ENCODE measurements at regions not wholly inside any gene's neighbourhood (a gene's known extent, or its start where the extent isn't known, plus 50 kb on each side); places are given as distances from the start of the nearest gene placed in this dataset.

DNA sequence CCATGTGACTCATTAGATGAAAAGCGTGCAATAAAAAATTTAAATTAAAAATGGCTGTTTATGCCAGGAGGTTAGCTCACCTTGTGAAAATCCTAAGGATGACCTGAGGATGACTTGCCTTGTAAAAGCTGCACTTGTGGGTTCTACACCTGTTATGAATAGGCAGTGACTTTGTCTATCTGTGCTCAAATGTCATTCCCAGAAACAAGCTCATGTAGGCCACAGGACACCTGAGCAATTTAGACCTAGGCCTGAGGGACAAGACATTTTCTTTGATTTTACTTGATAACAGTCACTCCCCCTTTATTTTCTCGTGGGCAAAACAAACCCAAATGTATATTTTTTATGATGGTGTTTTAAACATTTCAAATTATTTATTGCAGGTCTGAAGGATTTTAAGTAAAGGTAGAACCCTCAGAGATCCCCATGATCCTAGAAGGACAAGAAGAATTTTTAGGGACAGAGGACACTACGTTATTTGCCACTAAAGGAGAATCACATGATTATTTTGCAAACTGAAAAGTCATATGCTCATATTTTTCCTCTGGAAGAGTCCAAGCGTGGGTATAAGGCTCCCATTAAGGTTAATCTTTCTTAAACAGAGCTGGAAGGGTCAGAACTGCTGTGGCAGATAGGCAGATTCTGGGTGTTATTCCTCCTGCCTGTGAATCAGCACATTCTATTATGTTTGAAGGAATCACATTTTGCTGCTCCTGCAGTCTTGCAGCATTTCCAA lies 277.5 kb upstream of the MAN1A1 start:
- no peak for DNase-seq

DNA sequence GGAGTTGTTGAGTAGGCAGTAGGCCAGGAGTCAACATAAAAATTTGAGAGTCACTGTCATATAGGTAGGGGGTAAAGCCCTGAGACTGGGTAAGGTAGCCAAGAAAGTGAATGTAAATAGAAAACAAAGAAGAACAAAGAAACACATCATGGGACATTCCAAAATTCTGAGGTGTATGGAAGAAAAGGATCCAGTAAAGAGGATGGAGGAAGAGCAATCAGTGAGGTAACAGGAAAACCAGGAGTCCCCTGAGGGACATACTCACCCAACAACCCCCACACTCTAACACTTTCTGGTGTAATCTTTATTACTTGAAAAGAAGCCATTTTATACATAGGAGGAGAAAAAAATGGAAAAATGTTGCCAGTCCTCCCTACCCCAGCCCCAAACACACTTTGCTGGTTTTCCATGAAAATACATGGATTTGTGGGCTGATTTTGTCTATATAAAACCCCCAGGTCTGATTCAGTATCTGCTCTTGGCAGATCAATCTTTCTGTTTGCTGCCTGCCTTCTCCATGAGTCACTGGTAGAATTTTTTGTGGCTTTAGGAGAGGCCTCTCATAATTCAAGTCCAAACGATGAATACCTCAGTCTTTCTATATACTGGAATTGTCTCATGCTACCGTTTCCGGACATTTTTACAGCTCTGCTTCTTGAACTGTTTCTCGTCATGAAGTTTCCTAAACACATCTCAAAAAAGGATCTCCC lies 271.4 kb upstream of the MAN1A1 start:
- DNase-seq: no peak

GRCh38 chr6:119614138-119614537 lies 264.6 kb upstream of the MAN1A1 start:
- no peak for DNase-seq

GRCh38 chr6:119612911-119613381 lies 263.4 kb upstream of the MAN1A1 start:
- no peak for DNase-seq

DNA sequence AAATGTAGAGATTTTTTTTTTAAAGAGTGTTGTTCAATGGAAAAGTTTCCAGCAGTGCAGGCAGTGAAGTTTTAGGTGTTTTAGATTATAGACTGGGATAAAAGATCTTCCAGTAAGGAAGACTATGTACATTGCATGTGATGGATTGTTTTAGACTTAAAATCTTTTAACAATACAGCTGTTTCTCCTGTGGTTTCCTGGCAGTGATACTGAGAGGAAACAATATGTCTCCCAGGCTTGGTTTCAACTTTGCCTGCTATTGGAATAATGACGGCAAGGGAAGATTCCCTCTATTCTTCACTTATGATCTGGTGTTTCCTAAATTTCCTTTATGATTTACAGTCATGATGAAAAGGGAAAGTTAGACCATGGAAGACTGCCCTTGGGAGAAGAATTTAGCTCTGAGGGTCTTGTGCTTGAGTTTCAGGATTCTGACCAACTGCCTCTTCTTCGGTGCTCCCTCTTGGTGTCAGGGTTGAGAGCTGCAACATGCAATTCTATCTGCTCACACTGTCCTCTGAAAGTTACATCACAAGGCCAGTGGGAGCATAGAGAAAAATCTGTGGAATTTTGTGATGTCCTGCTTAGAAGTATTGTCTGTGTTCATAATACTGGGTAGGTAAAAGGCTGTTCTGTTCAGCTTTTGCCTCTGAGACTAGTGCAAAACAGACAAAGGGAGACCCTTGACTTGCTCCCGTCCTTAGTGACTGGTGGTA lies 262.8 kb upstream of the MAN1A1 start:
- DNase-seq: no peak

DNA sequence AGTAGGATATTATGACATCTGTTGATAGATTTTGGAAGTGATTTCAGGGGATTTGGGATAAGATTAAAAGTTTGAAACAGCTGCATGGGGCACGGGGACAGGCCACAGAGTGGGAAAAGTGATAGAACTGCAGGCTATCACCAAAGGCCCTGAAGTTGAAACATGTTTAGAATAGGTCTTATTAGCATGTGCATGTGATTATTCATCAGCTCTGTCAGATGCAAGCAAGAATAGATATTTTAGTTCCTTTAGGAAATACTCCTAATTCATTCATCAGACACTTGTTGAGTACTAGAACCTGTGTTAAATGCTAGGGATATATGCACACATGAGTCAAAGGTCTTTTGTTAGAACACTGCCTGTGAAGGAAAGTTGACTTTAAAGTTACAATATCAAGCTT lies 261.2 kb upstream of the MAN1A1 start:
- no peak for DNase-seq

DNA sequence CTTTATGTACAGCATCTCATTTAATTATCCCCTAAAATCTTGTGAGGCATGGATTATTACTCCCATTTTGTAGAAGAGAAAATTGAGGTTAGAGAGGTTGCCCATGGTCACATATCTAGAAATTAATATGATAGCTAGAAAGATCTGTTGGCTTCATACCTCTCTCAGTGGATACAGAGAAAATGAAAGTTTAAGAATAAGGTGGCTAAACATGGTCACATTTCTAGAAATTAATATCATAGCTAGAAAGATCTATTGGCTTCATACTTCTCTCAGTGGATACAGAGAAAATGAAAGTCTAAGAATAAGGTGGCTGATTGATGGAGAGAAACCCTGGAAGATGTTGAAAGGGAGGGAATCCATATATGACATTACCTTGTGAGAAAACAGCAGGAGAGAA lies 260.7 kb upstream of the MAN1A1 start:
- DNase-seq: no peak

DNA sequence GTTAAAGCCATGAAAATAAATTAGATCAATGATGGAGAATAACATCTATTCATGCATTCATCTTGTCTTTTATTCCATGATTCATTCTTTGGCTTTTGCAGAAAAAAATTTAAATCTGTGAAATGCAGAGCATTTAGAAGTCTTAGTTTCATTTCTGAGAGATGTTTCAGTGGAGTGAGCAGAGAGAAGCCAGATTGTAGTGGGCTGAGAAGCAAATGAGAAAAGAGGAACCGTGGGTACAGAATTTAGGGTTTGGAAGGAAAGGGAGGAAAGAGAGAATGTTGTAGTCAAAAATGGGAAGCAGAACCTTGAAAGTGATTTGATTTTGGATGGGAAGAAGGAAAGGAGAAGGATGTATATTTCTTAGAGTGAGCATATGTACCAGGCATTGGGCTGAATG lies 260.3 kb upstream of the MAN1A1 start:
- no peak for DNase-seq

GRCh38 chr6:119608994-119609393 lies 259.4 kb upstream of the MAN1A1 start:
- no peak for DNase-seq

DNA sequence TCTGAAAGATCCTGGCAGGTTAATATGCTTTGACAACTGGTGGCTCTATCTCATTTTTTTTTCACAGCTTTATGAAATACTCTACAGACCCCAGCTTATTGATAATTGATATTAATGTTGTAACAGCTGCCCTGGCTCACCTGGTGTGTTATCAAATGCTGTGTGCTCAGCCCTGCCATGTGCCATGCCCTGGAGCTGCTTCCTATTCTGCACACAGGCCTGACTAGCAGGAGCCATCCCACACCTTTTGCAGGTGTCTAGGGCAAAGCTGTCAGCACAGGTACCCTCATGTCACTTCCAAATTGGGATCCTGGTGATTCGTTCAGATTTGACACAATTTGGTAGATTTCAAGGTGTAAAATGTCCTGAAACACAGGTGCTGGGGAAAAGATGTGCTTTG lies 254.6 kb upstream of the MAN1A1 start:
- no peak for DNase-seq

- DNase-seq: no peak
These were observed 253.9 kb upstream of the MAN1A1 start for GRCh38 chr6:119603501-119603900.

DNA sequence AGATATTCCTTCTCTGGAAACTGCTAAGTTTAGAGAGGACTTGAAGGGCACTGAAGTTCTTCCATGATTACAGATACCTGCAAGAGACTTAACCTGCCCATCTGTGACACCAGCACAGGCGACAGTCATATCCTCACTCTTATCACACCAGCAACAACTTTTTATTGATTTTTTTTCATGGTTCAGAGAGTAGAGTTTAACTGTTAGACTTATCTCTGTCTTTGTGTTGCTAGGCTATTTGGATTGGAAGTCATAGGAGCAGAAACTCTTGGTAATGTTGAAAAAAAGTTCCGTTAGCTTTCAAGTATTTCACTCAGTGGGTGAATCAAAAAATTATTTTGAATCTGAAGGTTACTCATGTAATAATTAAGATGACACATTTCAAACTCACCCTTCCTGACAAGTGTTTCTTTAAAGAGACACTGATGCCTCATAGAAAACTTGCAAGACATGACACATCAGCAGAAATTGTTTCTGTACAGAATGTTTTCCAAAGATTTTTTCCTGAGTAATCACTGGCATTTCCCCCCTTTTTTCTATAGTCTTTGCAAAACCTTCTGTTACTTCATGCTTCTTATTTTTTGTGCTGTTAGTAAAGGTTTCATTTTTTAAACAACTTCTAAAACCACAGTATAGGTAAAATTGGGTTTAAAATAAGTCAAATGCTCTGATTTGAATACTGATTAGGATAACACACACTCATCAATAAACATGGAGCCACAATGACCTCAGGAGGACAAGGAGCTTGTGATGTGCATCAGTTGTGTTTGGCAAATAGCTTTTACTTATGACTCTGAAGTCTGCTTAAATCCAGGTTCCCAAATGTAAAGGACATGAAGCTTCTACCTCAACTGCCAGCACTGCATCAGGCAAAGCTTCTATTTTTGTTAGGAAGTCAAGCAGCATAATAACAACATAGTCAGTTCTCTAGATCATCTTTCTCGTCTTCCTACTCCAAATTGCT lies 252.9 kb upstream of the MAN1A1 start:
- no peak for DNase-seq

- DNase-seq: no peak
These were observed 249.3 kb upstream of the MAN1A1 start for GRCh38 chr6:119598883-119599282.

GRCh38 chr6:119594907-119595306 lies 245.3 kb upstream of the MAN1A1 start:
- DNase-seq: no peak

DNA sequence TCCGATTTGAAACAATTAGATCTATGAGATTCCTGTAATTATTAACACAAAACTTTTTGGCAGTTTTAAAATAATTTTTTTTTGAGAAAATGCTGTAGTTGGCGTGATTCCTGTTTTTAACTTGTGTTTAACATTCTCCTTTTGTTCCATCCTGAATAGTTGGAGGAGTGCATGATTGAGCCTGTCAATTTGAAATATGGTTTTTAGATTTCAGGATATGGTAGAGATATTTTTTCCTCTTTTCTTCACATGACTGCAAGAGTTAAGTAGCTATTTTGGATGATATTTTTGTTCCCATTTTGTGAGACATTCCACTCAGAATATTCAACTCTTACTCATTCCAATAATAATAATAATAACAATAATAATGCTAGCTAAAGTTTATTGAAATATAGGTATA lies 241.7 kb upstream of the MAN1A1 start:
- DNase-seq: no peak

DNA sequence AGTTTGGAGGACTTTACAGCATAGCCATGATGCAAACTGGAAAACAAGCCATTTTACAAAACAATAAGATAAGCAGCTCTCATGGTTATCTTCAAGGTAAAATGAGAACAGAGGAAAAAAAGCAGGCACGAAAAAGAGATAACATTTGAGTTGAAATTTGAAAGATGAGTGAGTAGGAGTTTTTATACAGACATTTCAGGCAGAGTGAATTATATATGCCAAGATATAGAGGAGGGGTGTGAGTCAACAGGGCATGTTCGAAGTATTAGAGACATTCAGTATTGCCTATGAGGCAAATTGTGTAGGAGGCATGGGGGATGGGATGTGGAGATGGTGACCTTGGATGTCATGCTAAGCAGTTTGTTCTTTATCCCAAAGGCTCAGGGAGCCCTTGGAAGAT lies 240.5 kb upstream of the MAN1A1 start:
- DNase-seq: no peak

GRCh38 chr6:119587537-119587936 lies 238.0 kb upstream of the MAN1A1 start:
- DNase-seq: no peak

GRCh38 chr6:119586250-119586882 lies 236.8 kb upstream of the MAN1A1 start:
- DNase-seq: no peak

GRCh38 chr6:119584088-119584487 lies 234.5 kb upstream of the MAN1A1 start:
- no peak for DNase-seq

DNA sequence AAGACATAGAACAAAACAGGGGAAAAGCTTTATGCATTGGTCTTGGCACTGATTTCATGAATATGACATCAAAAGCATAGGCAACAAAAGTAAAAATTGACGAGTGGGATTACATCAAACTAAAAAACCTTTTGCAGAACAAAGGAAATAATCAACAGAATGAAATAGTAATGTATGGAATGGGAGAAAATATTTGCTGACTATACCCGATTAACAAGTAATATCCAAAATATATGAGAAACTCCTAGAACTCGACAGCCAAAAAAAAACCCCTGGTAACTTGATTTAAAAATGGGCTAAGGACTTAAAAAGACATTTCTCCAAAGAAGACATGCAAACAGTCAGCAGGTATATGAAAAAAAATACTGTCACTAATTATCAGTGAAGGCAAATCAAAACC lies 231.7 kb upstream of the MAN1A1 start:
- no peak for DNase-seq

DNA sequence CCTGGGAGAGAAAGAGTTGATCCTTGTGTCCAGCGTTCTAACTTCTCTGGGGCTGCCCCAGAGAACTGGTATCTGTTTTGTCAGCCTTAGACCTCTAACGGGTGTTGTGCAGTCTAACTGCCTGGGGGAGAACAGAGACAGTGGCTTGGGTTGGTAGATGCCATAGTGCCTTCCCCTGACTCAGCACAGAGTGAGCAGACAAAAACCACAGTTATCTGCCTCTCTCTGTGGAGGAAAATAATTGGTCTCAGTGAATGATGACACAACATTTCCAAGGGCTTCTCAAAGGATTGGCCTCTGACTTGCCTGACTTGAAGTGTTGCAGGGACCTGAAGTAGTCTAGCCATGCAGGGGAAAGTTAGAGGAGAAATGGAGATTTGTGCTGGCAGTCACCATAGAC lies 226.2 kb upstream of the MAN1A1 start:
- DNase-seq: no peak

DNA sequence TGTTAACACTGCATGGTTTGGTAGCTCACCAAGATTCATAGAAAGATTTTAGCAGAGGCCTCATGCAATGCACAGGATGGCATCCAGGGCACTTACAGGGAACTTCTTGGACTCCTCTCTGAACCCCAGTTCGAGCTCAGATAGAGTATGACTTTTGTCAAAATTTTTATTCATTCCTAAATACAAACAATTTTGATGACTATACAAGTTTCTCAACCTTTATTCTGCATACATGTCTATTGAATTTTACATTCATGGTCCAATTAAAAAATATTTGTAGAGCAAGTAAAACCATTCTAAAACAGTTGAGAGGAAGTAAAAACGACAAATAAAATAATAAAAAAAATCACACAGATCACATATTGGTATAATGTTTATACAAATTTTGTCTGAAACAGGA lies 219.0 kb upstream of the MAN1A1 start:
- no peak for DNase-seq

Data from NCI-H526 (cell line).